Hematopoietic multipotent progenitor cell treated with erythropoietin and hydrocortisone succinate and interleukin-3 and kit ligand, for 15 days (in vitro differentiated cells): ENCODE measurements at regions not wholly inside any gene's neighbourhood (a gene's known extent, or its start where the extent isn't known, plus 50 kb on each side); places are given as distances from the start of the nearest gene placed in this dataset.

Experiments
- DNase-seq: peaks from one replicate; pipeline ENCODE4 v3.0.0-alpha.2; 2015; ENCODE audit warnings: low spot score

DNA sequence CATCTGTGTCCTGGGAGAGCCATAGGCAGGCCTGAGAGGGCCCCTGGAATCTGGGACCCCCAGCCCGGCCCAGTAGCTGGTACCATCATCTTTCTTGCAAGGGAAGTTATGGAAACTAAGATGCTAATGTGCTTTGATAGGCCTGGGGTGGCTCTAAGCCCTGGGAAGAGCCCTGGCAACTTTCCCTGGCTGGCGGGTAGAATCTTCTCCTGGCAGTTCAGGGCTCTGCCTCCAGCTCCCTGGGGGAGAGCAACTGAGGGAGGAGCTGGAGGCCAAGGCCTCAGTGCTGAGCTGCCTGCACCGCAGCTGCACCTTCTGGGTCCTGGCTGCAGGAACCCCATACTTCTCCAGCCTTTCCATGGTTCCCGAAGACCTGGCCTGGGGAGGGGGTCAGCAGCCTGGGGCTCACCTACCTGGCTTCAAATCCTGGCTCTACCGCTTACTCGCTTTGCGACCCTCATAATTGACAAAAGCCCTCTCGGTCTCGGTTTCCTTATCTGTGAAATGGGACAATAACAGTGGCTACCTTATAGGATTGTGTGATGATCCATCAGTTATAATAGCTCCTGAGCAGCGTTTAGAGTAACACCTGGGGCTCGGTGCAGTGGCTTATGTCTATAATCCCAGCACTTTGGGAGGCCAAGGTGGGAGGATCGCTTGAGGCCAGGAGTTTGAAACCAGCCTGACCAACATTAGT lies 333.7 kb downstream of the SEC14L1 start:
- no peak for DNase-seq

DNA sequence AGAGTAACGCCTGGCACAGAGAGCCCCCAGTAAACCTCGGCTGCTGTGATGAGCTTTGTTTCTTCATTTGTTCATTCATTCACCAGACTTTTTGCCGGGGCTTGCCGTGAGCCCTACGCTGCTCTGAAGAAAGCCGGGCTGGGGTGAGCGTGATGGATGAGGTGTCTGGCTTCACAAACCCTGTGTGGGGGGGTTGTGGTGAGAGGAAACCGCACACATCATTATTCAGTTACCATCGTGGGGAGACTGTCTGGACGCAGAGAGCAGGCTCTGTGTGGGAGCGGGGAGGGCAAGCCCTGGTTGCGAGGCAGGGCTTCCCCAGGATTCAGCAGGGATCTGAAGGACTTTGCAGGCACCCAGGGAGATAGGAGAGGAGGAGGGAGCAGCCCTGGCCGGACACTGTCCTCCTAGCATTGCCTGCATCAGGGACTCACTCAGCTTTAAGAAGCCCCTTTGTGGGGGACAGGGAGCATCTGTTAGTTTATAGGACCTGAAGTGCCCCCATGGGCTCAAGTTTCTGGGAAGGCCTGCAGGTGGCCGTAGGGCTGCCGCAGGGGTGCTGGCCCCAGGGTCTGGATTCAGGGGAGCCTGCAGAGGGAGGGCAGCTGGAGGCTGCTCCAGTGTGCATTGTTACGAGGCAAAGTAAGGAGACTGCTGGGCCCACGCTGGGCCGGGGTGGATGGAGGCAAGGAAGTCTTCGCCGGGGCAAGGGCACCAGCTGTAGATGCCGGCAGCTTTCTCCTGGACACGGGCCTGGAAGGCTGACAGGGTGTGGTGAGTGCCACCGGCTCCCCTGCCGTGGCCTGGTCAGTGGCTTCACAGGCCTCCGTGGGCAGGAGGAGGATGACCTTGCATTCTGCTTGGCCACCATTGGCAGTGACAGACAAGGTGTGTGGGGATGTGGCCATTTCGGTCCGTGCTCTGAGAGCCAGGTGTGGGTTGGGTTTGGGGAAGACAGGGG lies 334.5 kb downstream of the SEC14L1 start:
- DNase-seq = no peak

DNA sequence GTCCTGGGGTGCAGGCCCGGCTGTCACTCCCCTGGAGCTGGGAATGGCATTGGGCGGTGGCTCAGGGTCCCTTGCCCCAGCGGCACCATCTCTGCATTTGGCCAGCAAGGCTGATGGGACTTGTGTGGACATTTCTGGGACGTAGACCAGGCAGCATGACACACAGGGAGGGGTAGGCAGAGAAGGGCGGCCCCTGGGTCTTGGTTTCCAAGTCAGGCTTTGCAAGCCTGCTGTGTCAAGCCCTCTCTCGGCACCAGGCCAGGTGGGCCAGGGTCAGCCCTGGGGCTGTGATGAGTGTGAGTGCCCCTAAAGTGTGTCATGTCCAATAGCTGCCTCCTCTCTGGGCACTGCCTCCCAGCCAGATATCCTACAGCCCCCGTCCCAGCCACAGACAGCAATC lies 335.2 kb downstream of the SEC14L1 start:
- no peak for DNase-seq

GRCh38 chr17:77476498-77476897 lies 335.7 kb downstream of the SEC14L1 start:
- DNase-seq = no peak

GRCh38 chr17:77476931-77477805 lies 336.4 kb downstream of the SEC14L1 start:
- no peak for DNase-seq

- DNase-seq = no peak
Observed at GRCh38 chr17:77478281-77478680, 337.5 kb downstream of the SEC14L1 start.

DNA sequence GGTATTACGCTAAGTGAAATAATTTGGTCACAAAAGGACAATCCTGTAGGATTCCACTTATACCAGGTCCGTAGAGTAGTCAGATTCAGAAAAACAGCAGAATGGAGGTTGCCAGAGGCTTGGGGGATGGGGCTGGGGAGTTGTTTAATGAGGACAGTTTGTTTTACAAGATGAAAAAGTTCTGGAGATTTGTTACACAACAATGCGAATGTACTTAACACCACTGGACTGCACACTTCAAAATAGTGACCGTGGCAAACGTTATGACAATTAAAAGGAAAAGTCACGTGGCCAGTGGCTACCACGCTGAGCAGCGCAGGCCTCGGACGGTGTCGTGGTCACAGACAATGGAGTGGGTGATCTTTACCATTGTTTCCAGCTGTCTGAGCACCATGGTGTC lies 338.1 kb downstream of the SEC14L1 start:
- DNase-seq = no peak

DNA sequence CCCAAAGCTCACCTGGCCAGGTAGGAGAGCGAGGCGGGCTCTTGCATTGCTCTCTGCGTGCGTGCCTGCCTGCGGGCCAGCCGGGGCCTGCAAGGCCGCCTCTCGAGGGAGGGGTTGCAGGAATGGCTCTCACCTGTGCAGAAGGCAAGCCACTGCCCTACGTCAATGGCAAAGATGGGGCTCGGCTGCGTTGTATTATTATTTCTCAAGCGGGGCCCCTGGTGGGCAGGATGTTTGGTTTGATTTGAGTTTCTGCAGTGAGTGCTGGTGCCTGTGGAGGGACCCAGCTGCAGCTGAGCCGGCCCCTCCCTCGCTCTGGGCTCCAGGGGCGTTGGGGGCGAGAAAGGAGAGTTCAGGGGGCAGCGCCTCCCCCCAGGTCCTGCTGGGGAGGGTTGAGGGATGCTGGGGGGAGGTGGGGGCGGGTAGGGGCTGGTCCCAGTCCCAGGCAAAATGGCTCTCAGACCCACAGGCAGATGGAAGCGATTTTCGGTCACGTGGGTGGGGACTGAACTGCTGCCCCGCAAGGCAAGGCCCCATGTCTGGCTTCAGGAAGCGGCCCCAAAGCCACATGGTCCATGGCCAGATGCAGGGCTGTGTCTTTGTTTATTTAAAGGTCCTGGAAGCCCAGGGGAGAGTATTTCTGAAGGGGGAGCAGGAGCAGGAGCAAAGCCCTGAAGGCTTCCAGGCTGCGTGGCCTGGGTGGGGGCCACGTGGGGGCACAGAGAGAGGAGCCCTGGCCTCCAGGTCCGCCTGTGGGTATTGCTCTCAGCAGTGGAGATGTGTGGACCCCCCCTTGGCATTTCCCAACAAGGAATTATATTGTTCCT lies 338.8 kb downstream of the SEC14L1 start:
- DNase-seq = no peak

GRCh38 chr17:77480199-77480508 lies 339.4 kb downstream of the SEC14L1 start:
- no peak for DNase-seq

DNA sequence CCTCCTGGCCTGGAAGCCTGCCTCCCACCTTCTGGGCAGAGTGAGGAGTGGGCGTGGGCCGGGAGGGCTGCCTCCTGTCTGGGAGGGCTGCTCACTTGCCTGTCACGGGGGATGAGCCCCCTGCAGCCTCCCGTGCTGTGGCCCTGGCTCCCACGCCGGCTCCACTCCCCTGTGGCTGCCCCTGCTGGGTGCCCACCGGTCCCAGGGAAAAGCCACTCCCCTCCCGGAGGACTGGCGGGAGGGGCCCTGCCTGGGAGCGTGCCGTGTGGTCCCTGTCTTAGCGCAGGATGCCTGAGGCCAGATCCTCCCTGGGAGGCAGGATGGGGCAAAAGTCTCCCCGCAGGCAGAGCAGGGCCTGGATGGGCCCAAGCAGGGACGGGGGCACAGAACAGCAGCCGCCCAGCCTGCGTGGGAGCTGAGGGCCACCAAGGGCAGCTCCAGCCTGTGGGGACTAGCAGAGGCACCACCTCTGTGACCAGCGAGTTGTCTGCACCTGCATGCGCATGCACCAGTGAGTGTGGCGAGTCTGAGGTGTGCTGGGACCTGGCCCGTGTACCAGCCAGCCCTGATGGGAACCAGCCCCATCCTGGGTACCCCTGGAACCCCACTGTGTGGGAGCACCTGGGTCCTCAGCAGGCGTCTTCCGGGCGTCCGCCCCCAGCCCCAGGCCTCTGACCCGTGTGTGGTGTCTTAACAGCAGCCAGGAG lies 339.9 kb downstream of the SEC14L1 start:
- DNase-seq = no peak

- no peak for DNase-seq
Observed at GRCh38 chr17:77481476-77482374, 341.0 kb downstream of the SEC14L1 start.

DNA sequence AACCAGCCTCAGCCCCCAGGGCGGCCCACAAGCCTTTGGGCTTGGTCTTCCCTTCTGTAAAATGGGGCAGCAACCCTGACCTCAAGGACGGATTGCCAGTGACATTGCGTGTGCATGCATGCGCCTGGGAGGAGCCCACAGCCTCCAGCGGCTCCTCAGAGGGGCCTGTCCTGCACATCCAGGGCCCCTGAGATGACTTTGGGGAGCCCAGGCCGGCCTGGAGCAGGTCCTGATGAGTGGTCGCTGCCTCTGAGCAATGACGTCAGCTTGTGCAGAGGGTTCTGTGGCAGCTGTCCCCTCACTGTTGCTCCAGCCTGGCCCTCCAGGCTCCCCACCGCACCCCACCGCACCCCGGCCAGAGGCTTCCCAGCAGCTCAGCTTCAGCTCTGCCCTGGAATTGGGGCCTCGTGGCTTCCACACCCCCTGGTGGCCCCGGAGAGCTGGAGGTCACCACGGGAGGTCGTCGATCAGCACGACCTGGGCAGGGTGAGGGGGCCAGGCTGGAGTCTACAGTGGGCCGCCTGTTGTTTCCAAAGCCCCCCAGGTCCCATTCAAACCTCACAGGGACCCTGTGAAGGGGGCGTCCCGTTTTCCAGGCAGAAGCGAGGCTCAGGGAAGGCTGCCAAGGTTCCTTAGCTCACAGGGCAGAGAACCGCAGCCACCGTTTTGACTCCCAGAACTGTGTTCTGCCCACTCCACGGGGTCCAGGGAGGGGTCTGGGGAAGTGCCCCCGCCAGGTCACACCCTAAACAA lies 341.8 kb downstream of the SEC14L1 start:
- DNase-seq = no peak

GRCh38 chr17:77483128-77483598 lies 342.4 kb downstream of the SEC14L1 start:
- DNase-seq = no peak

DNA sequence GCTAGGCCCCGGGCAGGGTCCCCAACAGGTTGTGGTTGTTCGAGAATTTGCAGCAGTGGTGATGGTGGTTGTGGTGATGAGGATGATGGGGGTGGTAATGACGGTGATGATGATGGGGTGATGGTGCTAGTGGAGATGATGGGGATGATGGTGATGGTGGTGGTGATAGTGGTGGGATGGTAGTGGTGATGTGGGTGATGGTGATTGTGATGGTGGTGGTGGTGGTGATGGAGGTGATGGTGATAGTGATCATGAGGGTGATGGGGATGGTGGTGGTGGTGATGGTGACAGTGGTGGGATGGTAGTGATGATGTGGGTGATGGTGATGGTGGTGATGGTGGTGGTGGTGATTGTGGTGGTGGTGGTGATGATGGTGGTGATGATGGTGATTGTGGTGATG lies 343.3 kb downstream of the SEC14L1 start:
- no peak for DNase-seq

GRCh38 chr17:77485089-77485833 lies 344.5 kb downstream of the SEC14L1 start:
- no peak for DNase-seq

- DNase-seq = no peak
Observed at GRCh38 chr17:77487211-77487629, 346.5 kb downstream of the SEC14L1 start.

- no peak for DNase-seq
Observed at GRCh38 chr17:77487677-77488530, 347.1 kb downstream of the SEC14L1 start.
